ENCODE measurements at regions not wholly inside any gene's neighbourhood (a gene's known extent, or its start where the extent isn't known, plus 50 kb on each side); places are given as distances from the start of the nearest gene placed in this dataset.

DNA sequence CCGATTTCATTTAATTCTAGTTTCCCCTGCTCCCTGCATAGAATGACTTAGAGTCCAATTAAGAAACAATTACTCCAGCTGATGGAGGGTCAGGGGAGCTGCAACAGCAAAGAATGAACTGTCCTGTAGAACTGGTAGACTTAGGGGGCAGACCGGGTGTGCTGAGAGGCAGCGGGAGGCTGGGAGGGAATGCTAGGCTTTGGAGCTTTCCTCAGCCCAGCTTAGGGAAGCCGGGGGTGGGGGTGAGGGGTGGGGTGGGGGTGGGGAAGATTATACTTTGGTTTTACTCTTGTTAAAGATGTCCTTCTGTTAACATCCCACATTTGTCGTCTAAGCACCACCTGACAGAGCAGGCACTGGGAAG is 458.6 kb upstream of the ASIC2 start:
- H3K4me1 ChIP-seq (ENCODE audit: insufficient read depth, low read length, poor library complexity, severe bottlenecking) = no peaks in the 10 kb centered on the region
- no peak overlapping the region for H3K27ac ChIP-seq (ENCODE audit: low read depth, low read length, poor library complexity, severe bottlenecking)
- no peaks in the 10 kb centered on the region for H3K36me3 ChIP-seq (ENCODE audit: insufficient read depth, low read length, poor library complexity, severe bottlenecking)
- H3K27me3 ChIP-seq (replicated peaks; ENCODE audit: insufficient read depth, low read depth, low read length, poor library complexity) = no peaks in the 10 kb centered on the region
- ChIA-PET POLR2A (ENCODE audit: low non-redundant PET) (no interaction called here), CTCF (interaction anchor here (0.7 to 1.0 kb wide), 2 partner anchors 27 to 245 kb away, joined by 3 read pairs; no protein-coding TSS in a partner anchor)
- DNase-seq (ENCODE audit: low spot score) = no peak
- H3K4me3 ChIP-seq (ENCODE audit: low read depth, low read length, poor library complexity, severe bottlenecking) = no peak overlapping the region
- no peaks in the 10 kb centered on the region for H3K9me3 ChIP-seq (ENCODE audit: low read depth, low read length, poor library complexity, severe bottlenecking)
- intact Hi-C loops (cut with micrococcal nuclease; ENCODE audit: unreplicated experiment) = no loop called here
- no peak for TF ChIP-seq EZH2 (IDR thresholded peaks at IDR 0.05; ENCODE audit: borderline replicate concordance, low read depth, low read length, poor library complexity, severe bottlenecking)
- TF ChIP-seq, protein P1, sequence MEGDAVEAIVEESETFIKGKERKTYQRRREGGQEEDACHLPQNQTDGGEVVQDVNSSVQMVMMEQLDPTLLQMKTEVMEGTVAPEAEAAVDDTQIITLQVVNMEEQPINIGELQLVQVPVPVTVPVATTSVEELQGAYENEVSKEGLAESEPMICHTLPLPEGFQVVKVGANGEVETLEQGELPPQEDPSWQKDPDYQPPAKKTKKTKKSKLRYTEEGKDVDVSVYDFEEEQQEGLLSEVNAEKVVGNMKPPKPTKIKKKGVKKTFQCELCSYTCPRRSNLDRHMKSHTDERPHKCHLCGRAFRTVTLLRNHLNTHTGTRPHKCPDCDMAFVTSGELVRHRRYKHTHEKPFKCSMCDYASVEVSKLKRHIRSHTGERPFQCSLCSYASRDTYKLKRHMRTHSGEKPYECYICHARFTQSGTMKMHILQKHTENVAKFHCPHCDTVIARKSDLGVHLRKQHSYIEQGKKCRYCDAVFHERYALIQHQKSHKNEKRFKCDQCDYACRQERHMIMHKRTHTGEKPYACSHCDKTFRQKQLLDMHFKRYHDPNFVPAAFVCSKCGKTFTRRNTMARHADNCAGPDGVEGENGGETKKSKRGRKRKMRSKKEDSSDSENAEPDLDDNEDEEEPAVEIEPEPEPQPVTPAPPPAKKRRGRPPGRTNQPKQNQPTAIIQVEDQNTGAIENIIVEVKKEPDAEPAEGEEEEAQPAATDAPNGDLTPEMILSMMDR (conservative IDR thresholded peaks at IDR 0.05; ENCODE audit: low read depth, low read length) = no peak
- BruUV-seq (replicated peaks) = no TSS peak

DNA sequence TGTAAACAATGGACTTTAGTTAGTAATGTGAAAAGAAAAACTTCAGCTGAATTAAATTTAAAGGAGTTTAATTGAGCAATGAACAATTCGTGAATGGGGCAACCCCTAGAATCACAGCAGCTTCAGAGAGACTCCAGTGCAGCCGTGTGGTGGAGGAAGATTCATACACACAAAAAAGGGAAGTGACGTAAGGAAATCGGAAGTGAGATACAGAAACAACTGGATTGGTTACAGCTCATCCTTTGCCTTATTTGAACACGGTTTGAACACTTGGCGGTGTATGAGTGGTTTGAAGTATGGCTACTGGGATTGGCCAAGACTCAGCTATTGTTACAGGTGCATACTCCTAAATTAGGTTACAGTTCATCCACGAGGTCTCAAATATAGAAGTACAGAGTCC is 460.4 kb upstream of the ASIC2 start:
- TF ChIP-seq EZH2 (IDR thresholded peaks at IDR 0.05; ENCODE audit: borderline replicate concordance, low read depth, low read length, poor library complexity, severe bottlenecking) = no peak
- TF ChIP-seq, protein P1 (conservative IDR thresholded peaks at IDR 0.05; ENCODE audit: low read depth, low read length) = no peak
- Histone ChIP-seq H3K27me3 (replicated peaks; ENCODE audit: insufficient read depth, low read depth, low read length, poor library complexity) (no peaks in the 10 kb centered on the region), H3K9me3 (ENCODE audit: low read depth, low read length, poor library complexity, severe bottlenecking) (no peaks in the 10 kb centered on the region), H3K4me1 (ENCODE audit: insufficient read depth, low read length, poor library complexity, severe bottlenecking) (no peaks in the 10 kb centered on the region), H3K4me3 (ENCODE audit: low read depth, low read length, poor library complexity, severe bottlenecking) (no peak overlapping the region), H3K36me3 (ENCODE audit: insufficient read depth, low read length, poor library complexity, severe bottlenecking) (no peaks in the 10 kb centered on the region), H3K27ac (ENCODE audit: low read depth, low read length, poor library complexity, severe bottlenecking) (no peak overlapping the region)
- no TSS peak for BruUV-seq (replicated peaks)
- intact Hi-C loops (cut with micrococcal nuclease; ENCODE audit: unreplicated experiment) = no loop called here
- POLR2A ChIA-PET (ENCODE audit: low non-redundant PET) = no interaction called here
- no peak for DNase-seq (ENCODE audit: low spot score)
- CTCF ChIA-PET = no interaction called here

DNA sequence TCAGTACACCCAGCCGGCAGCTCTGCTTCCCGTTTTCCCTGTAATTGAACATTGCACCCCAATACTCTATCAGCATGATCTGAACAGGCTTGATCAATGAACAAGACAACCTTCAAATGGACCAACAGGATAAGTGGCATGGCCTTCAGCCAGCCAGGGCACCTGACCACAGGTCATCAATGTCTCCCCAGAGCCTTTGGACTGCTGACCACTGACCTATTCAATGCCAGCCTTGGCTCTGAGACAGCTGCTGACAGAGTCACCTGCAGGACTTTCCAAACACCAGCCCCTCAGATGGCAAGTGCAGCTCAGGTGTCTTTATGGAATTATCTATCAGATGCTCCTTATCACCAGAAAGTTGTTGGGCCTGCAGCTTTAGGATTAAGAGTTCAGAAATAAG is 462.9 kb upstream of the ASIC2 start:
- CTCF ChIA-PET = no interaction called here

More for the DNA sequence above, 462.9 kb upstream of the ASIC2 start:
- no peaks in the 10 kb centered on the region for H3K4me1 ChIP-seq (ENCODE audit: insufficient read depth, low read length, poor library complexity, severe bottlenecking)
- no peak overlapping the region for H3K4me3 ChIP-seq (ENCODE audit: low read depth, low read length, poor library complexity, severe bottlenecking)
- no peaks in the 10 kb centered on the region for H3K9me3 ChIP-seq (ENCODE audit: low read depth, low read length, poor library complexity, severe bottlenecking)
- no peaks in the 10 kb centered on the region for H3K36me3 ChIP-seq (ENCODE audit: insufficient read depth, low read length, poor library complexity, severe bottlenecking)
- H3K27me3 ChIP-seq (replicated peaks; ENCODE audit: insufficient read depth, low read depth, low read length, poor library complexity) = no peaks in the 10 kb centered on the region
- TF ChIP-seq EZH2 (IDR thresholded peaks at IDR 0.05; ENCODE audit: borderline replicate concordance, low read depth, low read length, poor library complexity, severe bottlenecking) = no peak
- TF ChIP-seq, protein P1 (conservative IDR thresholded peaks at IDR 0.05; ENCODE audit: low read depth, low read length) = no peak
- no peak overlapping the region for H3K27ac ChIP-seq (ENCODE audit: low read depth, low read length, poor library complexity, severe bottlenecking)
- no TSS peak for BruUV-seq (replicated peaks)
- POLR2A ChIA-PET (ENCODE audit: low non-redundant PET) = no interaction called here
- intact Hi-C loops (cut with micrococcal nuclease; ENCODE audit: unreplicated experiment) = no loop called here
- DNase-seq (ENCODE audit: low spot score) = no peak
